Transverse colon (tissue), 4 donors: ENCODE measurements at regions not wholly inside any gene's neighbourhood (a gene's known extent, or its start where the extent isn't known, plus 50 kb on each side); places are given as distances from the start of the nearest gene placed in this dataset.

Source experiments
- DNase-seq: peaks from one replicate; pipeline ENCODE4 v3.0.0-alpha.2; 2019
- H3K27ac ChIP-seq, 4 donors: fragments of 200-600 bp; sonication (generic); 2 replicates each; pipeline ENCODE4 v1.5.1; 2016 to 2018; ENCODE audit warnings: inconsistent platforms in 4 of 4
- H3K27me3 ChIP-seq: fragments of 200-600 bp; sonication (generic); 2 replicates; pipeline ENCODE4 v1.5.1; 2017; ENCODE audit warnings: inconsistent platforms
- H3K36me3 ChIP-seq, 4 donors: fragments of 200-600 bp; sonication (generic); 2 replicates each; pipeline ENCODE4 v1.5.1; 2017 to 2019; ENCODE audit warnings: inconsistent platforms in 4 of 4
- H3K4me1 ChIP-seq, 4 donors: fragments of 200-600 bp; sonication (generic); 2 replicates each; pipeline ENCODE4 v1.5.1; 2017 to 2020; ENCODE audit warnings: inconsistent platforms in 4 of 4
- H3K4me3 ChIP-seq, 4 donors: fragments of 200-600 bp; sonication (generic); 1 replicate in 1 of 4; 2 replicates in 3 of 4; pipeline versions ENCODE4 v1.5.1 to v1.6.1; 2017 to 2019; ENCODE audit warnings: inconsistent platforms in 4 of 4
- H3K9me3 ChIP-seq, 2 donors: fragments of 200-600 bp; sonication (generic); 2 replicates each; pipeline ENCODE4 v1.5.1; 2017 to 2019; ENCODE audit warnings: inconsistent platforms in 2 of 2
- CTCF ChIP-seq, 5 experiments: fragments of 200-600 bp in 3 of 5; fragments of 450-650 bp in 2 of 5; sonication (generic) in 3 of 5; IDR thresholded peaks; 1 replicate in 2 of 5; 2 replicates in 3 of 5; pipeline ENCODE4 v1.5.1; 2016 to 2017; ENCODE audit warnings: antibody characterized with exemption in 5 of 5, inconsistent platforms in 3 of 5, mild to moderate bottlenecking in 2 of 5, moderate library complexity in 1 of 5
- EP300 ChIP-seq: sonication (generic); formaldehyde crosslinking; IDR thresholded peaks from one replicate; pipeline ENCODE4 v1.6.1; 2017; ENCODE audit warnings: antibody characterized with exemption, low read depth
- POLR2A ChIP-seq: fragments of 450-650 bp; IDR thresholded peaks from one replicate; pipeline ENCODE4 v1.6.1; 2016; ENCODE audit warnings: antibody characterized with exemption, mild to moderate bottlenecking, moderate library complexity
- POLR2AphosphoS5 ChIP-seq, 3 donors: sonication (generic); formaldehyde crosslinking; IDR thresholded peaks; one replicate each; pipeline ENCODE4 v1.6.1; 2016; ENCODE audit warnings: antibody characterized with exemption in 3 of 3
- WGBS, 2 donors: methylation state at CpG; one replicate each; pipeline ENCODE4 v1.1.5; 2018; ENCODE audit warnings: low coverage in 1 of 2; 5-methylcytosine and 5-hydroxymethylcytosine counted together
- in situ Hi-C, 4 donors: fragments of 200-750 bp; cut with MboI; loops; one replicate each; pipeline versions ENCODE4 v1.15.0 to v1.15.1; 2017; ENCODE audit warnings: low sequenced_read_pairs in 3 of 4, low pct_ligation_motif_present in 1 of 4, low pct_unique_long_range_greater_than_20kb in 1 of 4
- intact Hi-C: fragments of 100-400 bp; cut with DNase I; formaldehyde crosslinking; loops from one replicate; pipeline ENCODE4 v1.15.1; 2023; ENCODE audit warnings: low total_unique reads

GRCh38 chr1:94317790-94318188 is 80.4 kb upstream of the ARHGAP29 start:
- H3K36me3 ChIP-seq, result no peaks in the 10 kb centered on the region
- no peaks in the 10 kb centered on the region for H3K9me3 ChIP-seq
- H3K4me1 ChIP-seq, result peaks cover 0 to 10% (median 2%) of the 10 kb centered on the region in 4 donors
- in situ Hi-C loops, result no loop called here
- no peak overlapping the region for H3K4me3 ChIP-seq
- intact Hi-C loops, result no loop called here
- no peak overlapping the region for H3K27ac ChIP-seq
- no peaks in the 10 kb centered on the region for H3K27me3 ChIP-seq
- no peak for DNase-seq
- 82 to 94% methylated on average over 1 of the region's 1 CpG for WGBS, 2 donors
- TF ChIP-seq CTCF (IDR thresholded peaks at IDR 0.05) (no peak), POLR2A (no peak), POLR2AphosphoS5 (IDR thresholded peaks at IDR 0.05) (no peak), EP300 (no peak)

- H3K27ac ChIP-seq, result no peak overlapping the region
- WGBS, 2 donors, result 73 to 78% methylated on average over 5 to 8 of the region's 8 CpGs
- no peaks in the 10 kb centered on the region for H3K36me3 ChIP-seq
- H3K27me3 ChIP-seq, result no peaks in the 10 kb centered on the region
- TF ChIP-seq POLR2AphosphoS5 (IDR thresholded peaks at IDR 0.05), result no peak
- TF ChIP-seq POLR2A, result no peak
- no peak for TF ChIP-seq EP300
- no peak for TF ChIP-seq CTCF (IDR thresholded peaks at IDR 0.05)
- in situ Hi-C loops (no loop called here), intact Hi-C loops (no loop called here)
- H3K4me1 ChIP-seq, result peaks cover 0 to 10% (median 2%) of the 10 kb centered on the region in 4 donors
- H3K4me3 ChIP-seq, result no peak overlapping the region
- no peak for DNase-seq
- no peaks in the 10 kb centered on the region for H3K9me3 ChIP-seq
Measured at GRCh38 chr1:94316836-94317789, 79.7 kb upstream of the ARHGAP29 start.

- no peak for DNase-seq
- TF ChIP-seq EP300 (no peak), POLR2A (no peak), CTCF (IDR thresholded peaks at IDR 0.05) (no peak), POLR2AphosphoS5 (IDR thresholded peaks at IDR 0.05) (no peak)
- in situ Hi-C loops (no loop called here), intact Hi-C loops (no loop called here)
- H3K4me1 ChIP-seq, result peaks cover 0 to 10% (median 2%) of the 10 kb centered on the region in 4 donors
- no peak overlapping the region for H3K27ac ChIP-seq
- H3K4me3 ChIP-seq, result no peak overlapping the region
- H3K36me3 ChIP-seq, result no peaks in the 10 kb centered on the region
- 61 to 75% methylated on average over 1 of the region's 1 CpG for WGBS, 2 donors
- no peaks in the 10 kb centered on the region for H3K27me3 ChIP-seq
- no peaks in the 10 kb centered on the region for H3K9me3 ChIP-seq
Measured at GRCh38 chr1:94316183-94316582, 78.8 kb upstream of the ARHGAP29 start.

- WGBS, 2 donors, result 93% methylated on average over 1 of the region's 1 CpG; no CpG with 5 or more reads in 1 of the 2 donors
- Histone ChIP-seq H3K4me1 (peaks cover 0 to 10% (median 2%) of the 10 kb centered on the region in 4 donors), H3K9me3 (no peaks in the 10 kb centered on the region), H3K27ac (no peak overlapping the region), H3K27me3 (no peaks in the 10 kb centered on the region), H3K36me3 (no peaks in the 10 kb centered on the region), H3K4me3 (no peak overlapping the region)
- TF ChIP-seq EP300 (no peak), POLR2A (no peak), CTCF (IDR thresholded peaks at IDR 0.05) (no peak), POLR2AphosphoS5 (IDR thresholded peaks at IDR 0.05) (no peak)
- in situ Hi-C loops (no loop called here), intact Hi-C loops (no loop called here)
- no peak for DNase-seq
Measured at GRCh38 chr1:94315552-94316116, 78.2 kb upstream of the ARHGAP29 start.
